Mesendoderm (in vitro differentiated cells): ENCODE measurements at regions not wholly inside any gene's neighbourhood (a gene's known extent, or its start where the extent isn't known, plus 50 kb on each side); places are given as distances from the start of the nearest gene placed in this dataset.

ENCODE experiments used
- DNase-seq: peaks from one replicate; pipeline ENCODE4 v3.0.0; 2013
- H2AK5ac ChIP-seq: 2 replicates; pipeline ENCODE4 v1.6.1; 2013; ENCODE audit warnings: low read length, inconsistent platforms
- H2BK120ac ChIP-seq: 2 replicates; pipeline ENCODE4 v1.6.1; 2013; ENCODE audit warnings: low read depth, mild to moderate bottlenecking, low read length, moderate library complexity, mixed read lengths
- H2BK15ac ChIP-seq: replicated peaks from 2 replicates; pipeline ENCODE4 v1.6.1; 2013; ENCODE audit warnings: low read depth, mild to moderate bottlenecking, moderate library complexity
- H2BK5ac ChIP-seq: 2 replicates; pipeline ENCODE4 v1.6.1; 2013; ENCODE audit warnings: low read length, inconsistent platforms
- H3K18ac ChIP-seq: 2 replicates; pipeline ENCODE4 v1.6.1; 2013; ENCODE audit warnings: mild to moderate bottlenecking, low read length, mixed read lengths
- H3K23ac ChIP-seq: one replicate; pipeline ENCODE4 v1.6.1; 2013; ENCODE audit warnings: low read length
- H3K27ac ChIP-seq: 2 replicates; pipeline ENCODE4 v1.5.1; 2013; ENCODE audit warnings: low read depth, mild to moderate bottlenecking, inconsistent platforms, low read length, moderate library complexity
- H3K27me3 ChIP-seq: 2 replicates; pipeline ENCODE4 v1.6.1; 2013; ENCODE audit warnings: low read length, control low read depth, mild to moderate bottlenecking, inconsistent platforms; ENCODE audit not compliant: insufficient read depth, poor library complexity
- H3K36me3 ChIP-seq: 2 replicates; pipeline ENCODE4 v1.6.1; 2013; ENCODE audit warnings: low read length, inconsistent platforms; ENCODE audit not compliant: control insufficient read depth, insufficient read depth
- H3K4ac ChIP-seq: one replicate; pipeline ENCODE4 v1.6.1; 2013; ENCODE audit warnings: low read depth, mild to moderate bottlenecking, low read length, moderate library complexity
- H3K4me1 ChIP-seq: 2 replicates; pipeline ENCODE4 v1.6.1; 2013; ENCODE audit warnings: low read depth, low read length, inconsistent platforms; ENCODE audit not compliant: control insufficient read depth
- H3K4me2 ChIP-seq: 2 replicates; pipeline ENCODE4 v1.6.1; 2013; ENCODE audit warnings: low read length
- H3K4me3 ChIP-seq: 2 replicates; pipeline ENCODE4 v1.5.1; 2013; ENCODE audit warnings: mild to moderate bottlenecking, low read length
- H3K56ac ChIP-seq: one replicate; pipeline ENCODE4 v1.6.1; 2013; ENCODE audit warnings: low read length
- H3K79me1 ChIP-seq: 2 replicates; pipeline ENCODE4 v1.6.1; 2013; ENCODE audit warnings: low read length, inconsistent platforms
- H3K79me2 ChIP-seq: 2 replicates; pipeline ENCODE4 v1.6.1; 2013; ENCODE audit warnings: mild to moderate bottlenecking, low read length; ENCODE audit not compliant: control insufficient read depth, insufficient read depth
- H3K9ac ChIP-seq: 2 replicates; pipeline ENCODE4 v1.6.1; 2013; ENCODE audit warnings: low read length, inconsistent platforms
- H4K5ac ChIP-seq: one replicate; pipeline ENCODE4 v1.6.1; 2013; ENCODE audit warnings: low read length
- H4K8ac ChIP-seq: one replicate; pipeline ENCODE4 v1.6.1; 2013; ENCODE audit warnings: low read depth, mild to moderate bottlenecking, control low read depth, low read length, moderate library complexity
- WGBS: extraction: QIAGEN DNeasy Blood & Tissue Kit; methylation state at CpG from one replicate; pipeline ENCODE4 v1.1.7; 2013; ENCODE audit warnings: low lambda C conversion rate, missing lambda C conversion rate; ENCODE audit not compliant: insufficient coverage; ENCODE audit errors: extremely low coverage; 5-methylcytosine and 5-hydroxymethylcytosine counted together

GRCh38 chr10:60494774-60495173 lies 105.1 kb upstream of the ANK3 start:
- Histone ChIP-seq H3K23ac (no peak overlapping the region), H3K4ac (no peak overlapping the region), H3K4me3 (no peak overlapping the region), H3K79me1 (no peaks in the 10 kb centered on the region), H3K27ac (no peak overlapping the region), H3K79me2 (no peaks in the 10 kb centered on the region), H3K9ac (no peak overlapping the region), H4K5ac (no peak overlapping the region), H3K4me2 (no peak overlapping the region), H2BK120ac (no peak overlapping the region), H3K36me3 (no peaks in the 10 kb centered on the region), H3K18ac (no peak overlapping the region), H2BK5ac (no peak overlapping the region), H4K8ac (no peak overlapping the region), H3K4me1 (no peaks in the 10 kb centered on the region), H2BK15ac (no peak overlapping the region), H3K27me3 (no peaks in the 10 kb centered on the region), H3K56ac (no peak overlapping the region), H2AK5ac (no peak overlapping the region)
- DNase-seq: no peak
- no CpG with 5 or more reads among the region's 2 CpGs for WGBS

- H4K5ac ChIP-seq: no peak overlapping the region
- H3K9ac ChIP-seq: no peak overlapping the region
- WGBS: no CpG with 5 or more reads among the region's 2 CpGs
- H3K23ac ChIP-seq: no peak overlapping the region
- H4K8ac ChIP-seq: no peak overlapping the region
- H3K79me1 ChIP-seq: no peaks in the 10 kb centered on the region
- no peak overlapping the region for H3K18ac ChIP-seq
- H3K36me3 ChIP-seq: no peaks in the 10 kb centered on the region
- H2BK5ac ChIP-seq: no peak overlapping the region
- H3K4me2 ChIP-seq: no peak overlapping the region
- H2BK120ac ChIP-seq: no peak overlapping the region
- no peak overlapping the region for H3K27ac ChIP-seq
- no peaks in the 10 kb centered on the region for H3K27me3 ChIP-seq
- DNase-seq: no peak
- H3K4me3 ChIP-seq: no peak overlapping the region
- no peak overlapping the region for H2AK5ac ChIP-seq
- no peak overlapping the region for H3K4ac ChIP-seq
- no peak overlapping the region for H2BK15ac ChIP-seq
- H3K79me2 ChIP-seq: no peaks in the 10 kb centered on the region
- no peaks in the 10 kb centered on the region for H3K4me1 ChIP-seq
- H3K56ac ChIP-seq: no peak overlapping the region
These were observed 101.5 kb upstream of the ANK3 start for GRCh38 chr10:60491162-60491561.

- Histone ChIP-seq H2BK120ac (no peak overlapping the region), H3K4me2 (no peak overlapping the region), H3K27me3 (no peaks in the 10 kb centered on the region), H3K9ac (no peak overlapping the region), H3K27ac (no peak overlapping the region), H4K5ac (no peak overlapping the region), H2AK5ac (no peak overlapping the region), H3K79me2 (no peaks in the 10 kb centered on the region), H3K79me1 (no peaks in the 10 kb centered on the region), H3K56ac (no peak overlapping the region), H3K23ac (no peak overlapping the region), H3K4ac (no peak overlapping the region), H2BK5ac (no peak overlapping the region), H3K18ac (no peak overlapping the region), H4K8ac (no peak overlapping the region), H3K36me3 (no peaks in the 10 kb centered on the region), H3K4me1 (no peaks in the 10 kb centered on the region), H3K4me3 (no peak overlapping the region), H2BK15ac (no peak overlapping the region)
- WGBS: no CpG with 5 or more reads among the region's 3 CpGs
- no peak for DNase-seq
These were observed 100.3 kb upstream of the ANK3 start for GRCh38 chr10:60490013-60490412.

GRCh38 chr10:60488111-60488669 lies 98.5 kb upstream of the ANK3 start:
- Histone ChIP-seq H2BK15ac (no peak overlapping the region), H2AK5ac (no peak overlapping the region), H3K36me3 (no peaks in the 10 kb centered on the region), H3K27ac (no peak overlapping the region), H3K27me3 (no peaks in the 10 kb centered on the region), H3K79me2 (no peaks in the 10 kb centered on the region), H3K56ac (no peak overlapping the region), H3K4me3 (no peak overlapping the region), H3K4me2 (no peak overlapping the region), H2BK5ac (no peak overlapping the region), H3K79me1 (no peaks in the 10 kb centered on the region), H3K18ac (no peak overlapping the region), H4K5ac (no peak overlapping the region), H3K23ac (no peak overlapping the region), H3K4me1 (no peaks in the 10 kb centered on the region), H3K4ac (no peak overlapping the region), H4K8ac (no peak overlapping the region), H3K9ac (no peak overlapping the region), H2BK120ac (no peak overlapping the region)
- no CpG with 5 or more reads among the region's 1 CpG for WGBS
- DNase-seq: no peak

GRCh38 chr10:60487543-60487942 lies 97.9 kb upstream of the ANK3 start:
- Histone ChIP-seq H3K4me2 (no peak overlapping the region), H4K8ac (no peak overlapping the region), H3K18ac (no peak overlapping the region), H3K27me3 (no peaks in the 10 kb centered on the region), H2BK120ac (no peak overlapping the region), H3K27ac (no peak overlapping the region), H3K4me1 (no peaks in the 10 kb centered on the region), H4K5ac (no peak overlapping the region), H2BK5ac (no peak overlapping the region), H2AK5ac (no peak overlapping the region), H3K56ac (no peak overlapping the region), H3K4me3 (no peak overlapping the region), H3K36me3 (no peaks in the 10 kb centered on the region), H3K4ac (no peak overlapping the region), H3K79me2 (no peaks in the 10 kb centered on the region), H3K9ac (no peak overlapping the region), H2BK15ac (no peak overlapping the region), H3K23ac (no peak overlapping the region), H3K79me1 (no peaks in the 10 kb centered on the region)
- WGBS: no CpG with 5 or more reads among the region's 9 CpGs
- no peak for DNase-seq

- H2BK15ac ChIP-seq: no peak overlapping the region
- H3K36me3 ChIP-seq: no peaks in the 10 kb centered on the region
- no peaks in the 10 kb centered on the region for H3K79me1 ChIP-seq
- no peak overlapping the region for H2BK5ac ChIP-seq
- WGBS: no CpG with 5 or more reads among the region's 5 CpGs
- H3K4ac ChIP-seq: no peak overlapping the region
- no peak overlapping the region for H4K5ac ChIP-seq
- H3K9ac ChIP-seq: no peak overlapping the region
- H3K4me1 ChIP-seq: peaks cover under 1% of the 10 kb centered on the region
- H3K27ac ChIP-seq: no peak overlapping the region
- H3K4me3 ChIP-seq: no peak overlapping the region
- DNase-seq: no peak
- no peaks in the 10 kb centered on the region for H3K27me3 ChIP-seq
- no peak overlapping the region for H2BK120ac ChIP-seq
- H2AK5ac ChIP-seq: no peak overlapping the region
- no peaks in the 10 kb centered on the region for H3K79me2 ChIP-seq
- no peak overlapping the region for H4K8ac ChIP-seq
- no peak overlapping the region for H3K4me2 ChIP-seq
- H3K56ac ChIP-seq: no peak overlapping the region
- no peak overlapping the region for H3K18ac ChIP-seq
- H3K23ac ChIP-seq: no peak overlapping the region
These were observed 95.3 kb upstream of the ANK3 start for GRCh38 chr10:60485025-60485424.
